GM23248 (cell line): ENCODE measurements at regions not wholly inside any gene's neighbourhood (a gene's known extent, or its start where the extent isn't known, plus 50 kb on each side); places are given as distances from the start of the nearest gene placed in this dataset.

Experiments used
- DNase-seq: peaks from one replicate; pipeline ENCODE4 v3.0.0-alpha.2; 2015
- H2AFZ ChIP-seq: fragments of 200-600 bp; sonication (generic); 2 replicates; pipeline ENCODE4 v1.6.1; 2016; ENCODE audit warnings: antibody characterized with exemption
- H3F3A ChIP-seq: fragments of 200-600 bp; sonication (generic); 2 replicates; pipeline ENCODE4 v1.6.1; 2016; ENCODE audit warnings: mild to moderate bottlenecking, antibody characterized with exemption, mixed run types; ENCODE audit not compliant: insufficient read depth
- H3K27ac ChIP-seq: fragments of 200-600 bp; sonication (generic); 2 replicates; pipeline ENCODE4 v1.5.1; 2016; ENCODE audit warnings: mild to moderate bottlenecking
- H3K27me3 ChIP-seq: fragments of 200-600 bp; sonication (generic); replicated peaks from 2 replicates; pipeline ENCODE4 v1.6.1; 2016; ENCODE audit warnings: mild to moderate bottlenecking; ENCODE audit not compliant: insufficient read depth
- H3K36me3 ChIP-seq: fragments of 200-600 bp; sonication (generic); 2 replicates; pipeline ENCODE4 v1.6.1; 2016; ENCODE audit warnings: low read depth, mild to moderate bottlenecking
- H3K4me1 ChIP-seq: fragments of 200-600 bp; sonication (generic); 2 replicates; pipeline ENCODE4 v1.6.1; 2016; ENCODE audit warnings: mild to moderate bottlenecking; ENCODE audit not compliant: insufficient read depth
- H3K4me2 ChIP-seq: fragments of 200-600 bp; sonication (generic); one replicate; pipeline ENCODE4 v1.6.1; 2016; ENCODE audit warnings: mild to moderate bottlenecking; ENCODE audit not compliant: unreplicated experiment
- H3K4me3 ChIP-seq: fragments of 200-600 bp; sonication (generic); 2 replicates; pipeline ENCODE4 v1.5.1; 2016; ENCODE audit warnings: mild to moderate bottlenecking
- H3K79me2 ChIP-seq: fragments of 200-600 bp; sonication (generic); 2 replicates; pipeline ENCODE4 v1.6.1; 2016; ENCODE audit warnings: mild to moderate bottlenecking; ENCODE audit not compliant: insufficient read depth
- H3K9ac ChIP-seq: fragments of 200-600 bp; sonication (generic); 2 replicates; pipeline ENCODE4 v1.6.1; 2016; ENCODE audit warnings: mild to moderate bottlenecking
- H3K9me2 ChIP-seq: fragments of 200-600 bp; sonication (generic); 2 replicates; pipeline ENCODE4 v1.6.1; 2016; ENCODE audit warnings: mixed run types, mild to moderate bottlenecking, moderate library complexity; ENCODE audit not compliant: insufficient read depth
- H3K9me3 ChIP-seq: fragments of 200-600 bp; sonication (generic); one replicate; pipeline ENCODE4 v1.6.1; 2017; ENCODE audit warnings: low read depth
- H4K20me1 ChIP-seq: fragments of 200-600 bp; sonication (generic); 2 replicates; pipeline ENCODE4 v1.6.0; 2016; ENCODE audit not compliant: insufficient read depth
- EZH2 ChIP-seq: fragments of 200-600 bp; sonication (generic); IDR thresholded peaks from 2 replicates; pipeline ENCODE4 v1.6.1; 2018; ENCODE audit warnings: antibody characterized with exemption, mild to moderate bottlenecking; ENCODE audit not compliant: insufficient read depth, poor library complexity, severe bottlenecking
- EZH2phosphoT487 ChIP-seq: fragments of 200-600 bp; sonication (generic); IDR thresholded peaks from 2 replicates; pipeline ENCODE4 v1.6.1; 2018; ENCODE audit warnings: antibody characterized with exemption, moderate library complexity, mild to moderate bottlenecking, low read depth; ENCODE audit not compliant: insufficient read depth
- WGBS, 2 experiments: methylation state at CpG; one replicate each; pipeline ENCODE4 v1.1.6; 2015 to 2017; ENCODE audit warnings: low lambda C conversion rate in 2 of 2, low coverage in 1 of 2; ENCODE audit errors: missing lambda C conversion rate in 2 of 2; 5-methylcytosine and 5-hydroxymethylcytosine counted together
- in situ Hi-C: fragments of 300-500 bp; cut with MboI; formaldehyde crosslinking; loops from 2 replicates; pipeline ENCODE4 v1.15.0; 2020

GRCh38 chr6:74912234-74912633 is 293.6 kb downstream of the COL12A1 start:
- H3F3A ChIP-seq = no peaks in the 10 kb centered on the region
- H2AFZ ChIP-seq = no peak overlapping the region
- DNase-seq = no peak

GRCh38 chr6:74902846-74903245 is 303.0 kb downstream of the COL12A1 start:
- Histone ChIP-seq H3K4me2 (no peak overlapping the region), H3K4me3 (no peak overlapping the region), H3K79me2 (no peaks in the 10 kb centered on the region), H3K9ac (no peak overlapping the region), H3K9me2 (no peaks in the 10 kb centered on the region), H3K9me3 (peaks cover 1% of the 10 kb centered on the region), H3F3A (no peaks in the 10 kb centered on the region), H3K36me3 (no peaks in the 10 kb centered on the region), H3K27ac (no peak overlapping the region), H3K27me3 (no peaks in the 10 kb centered on the region), H4K20me1 (no peaks in the 10 kb centered on the region), H3K4me1 (no peaks in the 10 kb centered on the region), H2AFZ (no peak overlapping the region)
- whole genome bisulfite sequencing, 2 experiments = 51 to 68% methylated on average over 2 of the region's 2 CpGs
- in situ Hi-C loops = no loop called here
- DNase-seq = no peak
- TF ChIP-seq EZH2 = no peak
- no peak for TF ChIP-seq EZH2phosphoT487

More at GRCh38 chr6:74912234-74912633, 293.6 kb downstream of the COL12A1 start:
- H3K79me2 ChIP-seq = no peaks in the 10 kb centered on the region
- no peak overlapping the region for H3K9ac ChIP-seq
- no peaks in the 10 kb centered on the region for H3K27me3 ChIP-seq
- H3K9me2 ChIP-seq = no peaks in the 10 kb centered on the region
- no peak overlapping the region for H3K4me2 ChIP-seq
- H3K4me3 ChIP-seq = no peak overlapping the region
- H3K27ac ChIP-seq = no peak overlapping the region
- no peaks in the 10 kb centered on the region for H3K36me3 ChIP-seq
- no peaks in the 10 kb centered on the region for H3K9me3 ChIP-seq
- TF ChIP-seq EZH2phosphoT487 (no peak), EZH2 (no peak)
- H4K20me1 ChIP-seq = no peaks in the 10 kb centered on the region
- no peaks in the 10 kb centered on the region for H3K4me1 ChIP-seq
- in situ Hi-C loops = no loop called here
- WGBS, 2 experiments = 65 to 70% methylated on average over 3 of the region's 3 CpGs

GRCh38 chr6:74902089-74902488 is 303.8 kb downstream of the COL12A1 start:
- H3K79me2 ChIP-seq = no peaks in the 10 kb centered on the region
- peaks cover 4% of the 10 kb centered on the region for H3K9me3 ChIP-seq
- no peaks in the 10 kb centered on the region for H3K36me3 ChIP-seq
- TF ChIP-seq EZH2 = no peak
- TF ChIP-seq EZH2phosphoT487 = no peak
- no peaks in the 10 kb centered on the region for H4K20me1 ChIP-seq
- no peaks in the 10 kb centered on the region for H3F3A ChIP-seq
- no peaks in the 10 kb centered on the region for H3K9me2 ChIP-seq
- no peaks in the 10 kb centered on the region for H3K27me3 ChIP-seq
- H3K4me2 ChIP-seq = no peak overlapping the region
- no peak overlapping the region for H3K9ac ChIP-seq
- H2AFZ ChIP-seq = no peak overlapping the region
- H3K27ac ChIP-seq = no peak overlapping the region
- 29 to 52% methylated on average over 1 of the region's 1 CpG for WGBS, 2 experiments
- H3K4me1 ChIP-seq = no peaks in the 10 kb centered on the region
- in situ Hi-C loops = no loop called here
- H3K4me3 ChIP-seq = no peak overlapping the region
- DNase-seq = no peak

DNA sequence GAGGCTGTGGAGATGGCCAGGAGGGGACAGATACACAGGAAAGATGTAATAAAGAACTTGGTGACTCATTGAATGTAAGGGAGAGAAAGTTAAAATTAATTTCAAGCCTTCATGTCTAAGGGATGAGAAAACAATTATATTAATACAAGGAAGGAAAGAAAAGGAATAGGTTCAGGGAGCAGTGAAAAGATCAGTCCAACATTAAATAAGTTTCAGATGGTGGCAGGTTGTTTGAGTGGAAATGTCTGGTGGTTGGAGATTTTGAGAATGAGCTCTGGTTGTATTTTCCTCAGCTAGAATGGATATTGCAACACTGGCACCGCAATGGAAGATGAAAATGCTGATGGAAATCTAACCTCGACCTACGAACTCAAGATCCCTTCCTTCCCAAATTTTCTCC is 304.3 kb downstream of the COL12A1 start:
- H3F3A ChIP-seq = no peaks in the 10 kb centered on the region
- no peaks in the 10 kb centered on the region for H3K9me2 ChIP-seq
- no peaks in the 10 kb centered on the region for H3K4me1 ChIP-seq
- no peaks in the 10 kb centered on the region for H4K20me1 ChIP-seq
- no peak overlapping the region for H3K27ac ChIP-seq
- no peak overlapping the region for H2AFZ ChIP-seq
- no peak overlapping the region for H3K4me2 ChIP-seq
- H3K9me3 ChIP-seq = peaks cover 4% of the 10 kb centered on the region
- H3K79me2 ChIP-seq = no peaks in the 10 kb centered on the region
- H3K27me3 ChIP-seq = no peaks in the 10 kb centered on the region
- no peaks in the 10 kb centered on the region for H3K36me3 ChIP-seq
- in situ Hi-C loops = no loop called here
- TF ChIP-seq EZH2 (no peak), EZH2phosphoT487 (no peak)
- no peak for DNase-seq
- WGBS, 2 experiments = 57 to 68% methylated on average over 3 of the region's 3 CpGs
- H3K9ac ChIP-seq = no peak overlapping the region
- H3K4me3 ChIP-seq = no peak overlapping the region

GRCh38 chr6:74899416-74899815 is 306.4 kb downstream of the COL12A1 start:
- Histone ChIP-seq H3K9me3 (peaks cover 4% of the 10 kb centered on the region), H3K9me2 (no peaks in the 10 kb centered on the region), H3K4me3 (no peak overlapping the region), H3K36me3 (no peaks in the 10 kb centered on the region), H2AFZ (no peak overlapping the region), H3K4me2 (no peak overlapping the region), H3F3A (0 out of 2 replicates have a peak, but pooled peaks cover 5% of the 10 kb centered on the region), H3K79me2 (no peaks in the 10 kb centered on the region), H3K27me3 (no peaks in the 10 kb centered on the region), H3K27ac (no peak overlapping the region), H3K4me1 (no peaks in the 10 kb centered on the region), H3K9ac (no peak overlapping the region), H4K20me1 (no peaks in the 10 kb centered on the region)
- 62 to 66% methylated on average over 4 of the region's 4 CpGs for WGBS, 2 experiments
- TF ChIP-seq EZH2phosphoT487 (no peak), EZH2 (no peak)
- DNase-seq = peak; percentile 41
- in situ Hi-C loops = no loop called here
